ENCODE measurements at regions not wholly inside any gene's neighbourhood (a gene's known extent, or its start where the extent isn't known, plus 50 kb on each side); places are given as distances from the start of the nearest gene placed in this dataset.
A peak's percentile ranks its signal among the peaks of the same experiment; 100 is the strongest.

- H3K4me1 ChIP-seq (replicated peaks; ENCODE audit: insufficient read depth): no peaks in the 10 kb centered on the region
- CTCF ChIA-PET: no interaction called here
- H3K4me3 ChIP-seq: no peak overlapping the region
- DNase-seq: no peak
- no peaks in the 10 kb centered on the region for H4K20me1 ChIP-seq (ENCODE audit: insufficient read depth)
- H3K36me3 ChIP-seq (ENCODE audit: low read depth): no peaks in the 10 kb centered on the region
- H3K9me2 ChIP-seq (ENCODE audit: insufficient read depth): no peaks in the 10 kb centered on the region
- POLR2A ChIA-PET (ENCODE audit: unreplicated experiment): no interaction called here
- H3K4me2 ChIP-seq: no peak overlapping the region
- H2AFZ ChIP-seq: no peak overlapping the region
- TF ChIP-seq EZH2 (IDR thresholded peaks at IDR 0.05; ENCODE audit: low read depth) (no peak), CTCF (conservative IDR thresholded peaks at IDR 0.05) (no peak)
- intact Hi-C loops (cut with micrococcal nuclease; ENCODE audit: unreplicated experiment): no loop called here
- BruUV-seq (replicated peaks): no TSS peak
- H3K9me3 ChIP-seq (ENCODE audit: insufficient read depth, low read depth): no peaks in the 10 kb centered on the region
- H3K27me3 ChIP-seq (ENCODE audit: insufficient read depth, low read depth): no peaks in the 10 kb centered on the region
- H3K79me2 ChIP-seq (ENCODE audit: low read depth): no peaks in the 10 kb centered on the region
- H3K27ac ChIP-seq: no peak overlapping the region
- no peaks in the 10 kb centered on the region for H3F3A ChIP-seq (ENCODE audit: insufficient read depth, low read depth)
Measured at GRCh38 chr1:105838071-105838470, 1218.4 kb upstream of the PRMT6 start.

- H3K9me3 ChIP-seq (ENCODE audit: insufficient read depth, low read depth): 0 out of 2 replicates have a peak, but pooled peaks cover 3% of the 10 kb centered on the region
- POLR2A ChIA-PET (ENCODE audit: unreplicated experiment): no interaction called here
- H3K4me3 ChIP-seq: no peak overlapping the region
- H3K4me2 ChIP-seq: no peak overlapping the region
- DNase-seq: peak in 1 of 2 experiments; percentile 62
- no peak for TF ChIP-seq CTCF (conservative IDR thresholded peaks at IDR 0.05)
- no peak for TF ChIP-seq EZH2 (IDR thresholded peaks at IDR 0.05; ENCODE audit: low read depth)
- H4K20me1 ChIP-seq (ENCODE audit: insufficient read depth): no peaks in the 10 kb centered on the region
- no peaks in the 10 kb centered on the region for H3F3A ChIP-seq (ENCODE audit: insufficient read depth, low read depth)
- no peaks in the 10 kb centered on the region for H3K36me3 ChIP-seq (ENCODE audit: low read depth)
- no peaks in the 10 kb centered on the region for H3K9me2 ChIP-seq (ENCODE audit: insufficient read depth)
- no peaks in the 10 kb centered on the region for H3K79me2 ChIP-seq (ENCODE audit: low read depth)
- H3K27me3 ChIP-seq (ENCODE audit: insufficient read depth, low read depth): no peaks in the 10 kb centered on the region
- H3K27ac ChIP-seq: no peak overlapping the region
- CTCF ChIA-PET: no interaction called here
- peaks cover 11% of the 10 kb centered on the region; the same call in 1 of the 2 replicates for H3K4me1 ChIP-seq (replicated peaks; ENCODE audit: insufficient read depth)
- H2AFZ ChIP-seq: no peak overlapping the region
- intact Hi-C loops (cut with micrococcal nuclease; ENCODE audit: unreplicated experiment): no loop called here
- BruUV-seq (replicated peaks): no TSS peak
Measured at GRCh38 chr1:105865546-105865945, 1190.9 kb upstream of the PRMT6 start.

- no peak for TF ChIP-seq CTCF (conservative IDR thresholded peaks at IDR 0.05)
- no peak for TF ChIP-seq EZH2 (IDR thresholded peaks at IDR 0.05; ENCODE audit: low read depth)
- Histone ChIP-seq H3K79me2 (ENCODE audit: low read depth) (no peaks in the 10 kb centered on the region), H3K27ac (no peak overlapping the region), H4K20me1 (ENCODE audit: insufficient read depth) (no peaks in the 10 kb centered on the region), H3K9me2 (ENCODE audit: insufficient read depth) (no peaks in the 10 kb centered on the region), H3K4me3 (no peak overlapping the region), H3K4me2 (no peak overlapping the region), H3F3A (ENCODE audit: insufficient read depth, low read depth) (no peaks in the 10 kb centered on the region), H2AFZ (no peak overlapping the region), H3K36me3 (ENCODE audit: low read depth) (no peaks in the 10 kb centered on the region), H3K9me3 (ENCODE audit: insufficient read depth, low read depth) (no peaks in the 10 kb centered on the region), H3K27me3 (ENCODE audit: insufficient read depth, low read depth) (no peaks in the 10 kb centered on the region), H3K4me1 (replicated peaks; ENCODE audit: insufficient read depth) (no peaks in the 10 kb centered on the region)
- POLR2A ChIA-PET (ENCODE audit: unreplicated experiment): no interaction called here
- no peak for DNase-seq
- CTCF ChIA-PET: no interaction called here
- BruUV-seq (replicated peaks): no TSS peak
- intact Hi-C loops (cut with micrococcal nuclease; ENCODE audit: unreplicated experiment): no loop called here
Measured at GRCh38 chr1:105872817-105873216, 1183.7 kb upstream of the PRMT6 start.

Data from PC-9 (cell line).